AG04450 (cell line): ENCODE measurements at regions not wholly inside any gene's neighbourhood (a gene's known extent, or its start where the extent isn't known, plus 50 kb on each side); places are given as distances from the start of the nearest gene placed in this dataset.

Experiments used
- CTCF ChIA-PET: fragments of 300-600, 350-600 bp; formaldehyde crosslinking; extraction: SDS; loops from one replicate; lab custom pipeline; 2022; ENCODE audit warnings: antibody characterized with exemption, inconsistent platforms; lab: Charles Lee
- POLR2A ChIA-PET: fragments of 350-600 bp; formaldehyde crosslinking; extraction: SDS; loops from one replicate; lab custom pipeline; 2021; ENCODE audit warnings: antibody characterized with exemption, inconsistent platforms; lab: Yijun Ruan, JAX
- DNase-seq: peaks from one replicate; pipeline ENCODE4 v3.0.0-alpha.2; 2011; ENCODE audit warnings: low read depth, low spot score
- H3K27ac ChIP-seq: one replicate; pipeline ENCODE4 v1.5.1; 2012; ENCODE audit warnings: low read depth, low read length, control low read depth
- H3K27me3 ChIP-seq: one replicate; pipeline ENCODE4 v1.6.0; 2012; ENCODE audit warnings: low read length; ENCODE audit not compliant: control insufficient read depth, insufficient read depth
- H3K4me3 ChIP-seq: 2 replicates; pipeline ENCODE4 v1.5.1; 2011; ENCODE audit warnings: mild to moderate bottlenecking, low read depth, low read length, control low read depth
- H3K9me3 ChIP-seq: 2 replicates; pipeline ENCODE4 v1.5.1; 2012; ENCODE audit warnings: low read length; ENCODE audit not compliant: control insufficient read depth, insufficient read depth
- CTCF ChIP-seq: IDR thresholded peaks from 2 replicates; pipeline ENCODE4 v1.5.1; 2011; ENCODE audit warnings: low read depth, low read length, control low read depth, inconsistent platforms

- TF ChIP-seq CTCF: no peak
- no peak overlapping the region for H3K27ac ChIP-seq
- DNase-seq: no peak
- no peak overlapping the region for H3K4me3 ChIP-seq
- peaks cover 31% of the 10 kb centered on the region for H3K9me3 ChIP-seq
- no peaks in the 10 kb centered on the region for H3K27me3 ChIP-seq
- ChIA-PET CTCF (no interaction called here), POLR2A (no interaction called here)
These were observed 693.6 kb downstream of the TBC1D22A start for GRCh38 chr22:47456031-47456430.

GRCh38 chr22:47453049-47453448, 690.6 kb downstream of the TBC1D22A start:
- Histone ChIP-seq H3K27ac (no peak overlapping the region), H3K27me3 (no peaks in the 10 kb centered on the region), H3K4me3 (no peak overlapping the region), H3K9me3 (peaks cover 47% of the 10 kb centered on the region)
- no peak for TF ChIP-seq CTCF
- POLR2A ChIA-PET: no interaction called here
- no peak for DNase-seq
- CTCF ChIA-PET: no interaction called here

- H3K4me3 ChIP-seq: no peak overlapping the region
- H3K27me3 ChIP-seq: no peaks in the 10 kb centered on the region
- no peak overlapping the region for H3K27ac ChIP-seq
- peaks cover 47% of the 10 kb centered on the region for H3K9me3 ChIP-seq
- DNase-seq: no peak
- POLR2A ChIA-PET: no interaction called here
- no peak for TF ChIP-seq CTCF
- CTCF ChIA-PET: no interaction called here
These were observed 689.7 kb downstream of the TBC1D22A start for GRCh38 chr22:47452184-47452583.

GRCh38 chr22:47450876-47451475, 688.5 kb downstream of the TBC1D22A start:
- ChIA-PET POLR2A (no interaction called here), CTCF (no interaction called here)
- no peak for DNase-seq
- H3K27ac ChIP-seq: no peak overlapping the region
- peaks cover 45% of the 10 kb centered on the region for H3K9me3 ChIP-seq
- H3K27me3 ChIP-seq: no peaks in the 10 kb centered on the region
- no peak overlapping the region for H3K4me3 ChIP-seq
- TF ChIP-seq CTCF: no peak

- Histone ChIP-seq H3K27me3 (no peaks in the 10 kb centered on the region), H3K9me3 (peaks cover 56% of the 10 kb centered on the region), H3K4me3 (no peak overlapping the region), H3K27ac (no peak overlapping the region)
- no peak for TF ChIP-seq CTCF
- no peak for DNase-seq
- ChIA-PET CTCF (no interaction called here), POLR2A (no interaction called here)
These were observed 687.2 kb downstream of the TBC1D22A start for GRCh38 chr22:47449508-47450270.
